ENCODE measurements at regions not wholly inside any gene's neighbourhood (a gene's known extent, or its start where the extent isn't known, plus 50 kb on each side); places are given as distances from the start of the nearest gene placed in this dataset.
"Not testable (repeated sequence)": the region's sequence is repeated elsewhere in the genome, so short reads cannot be mapped to it uniquely, and the experiment has no call there.

DNA sequence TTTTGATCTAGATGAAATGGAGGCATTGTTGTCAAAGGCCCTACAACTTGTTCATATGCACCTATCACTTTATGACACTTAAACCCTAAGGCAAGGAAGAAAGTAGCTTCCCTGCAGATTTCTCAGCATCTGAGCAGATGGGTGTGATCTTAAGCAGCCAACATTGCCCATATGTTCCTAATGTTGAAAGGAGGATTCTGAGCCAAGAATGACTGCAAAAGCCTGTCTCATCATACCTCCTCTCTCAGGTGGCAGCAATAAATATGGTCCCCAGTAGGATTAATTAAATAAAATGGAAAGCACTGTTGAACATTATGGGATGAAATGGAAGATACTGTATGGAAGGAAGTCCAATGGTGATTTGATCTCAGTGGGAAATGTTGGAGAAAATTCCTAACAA, 538.1 kb upstream of the MAN1A1 start:
- DNase-seq (no peak), ATAC-seq (no peak)
- intact Hi-C loops (cut with micrococcal nuclease) = no loop called here

DNA sequence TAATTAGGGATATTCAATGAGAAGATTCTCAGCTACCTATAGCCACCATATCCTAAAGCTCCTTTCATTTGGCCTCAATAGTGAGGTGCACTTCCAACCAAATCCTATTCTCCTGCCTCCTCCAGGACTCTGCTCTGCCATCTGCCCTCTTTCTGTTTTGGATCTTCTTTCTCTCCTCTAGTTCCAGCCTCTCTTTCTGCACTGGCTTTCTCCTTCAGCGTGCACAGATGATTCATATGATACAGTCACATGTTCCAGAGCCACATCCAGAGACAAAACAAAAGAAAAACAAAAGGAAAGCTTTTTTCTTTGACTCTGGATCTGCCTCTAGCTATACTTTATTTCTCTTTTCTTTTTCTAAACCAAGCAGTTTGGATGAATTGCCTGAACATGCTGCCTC, 531.9 kb upstream of the MAN1A1 start:
- no peak for ATAC-seq
- intact Hi-C loops (cut with micrococcal nuclease) = no loop called here
- no peak for DNase-seq

DNA sequence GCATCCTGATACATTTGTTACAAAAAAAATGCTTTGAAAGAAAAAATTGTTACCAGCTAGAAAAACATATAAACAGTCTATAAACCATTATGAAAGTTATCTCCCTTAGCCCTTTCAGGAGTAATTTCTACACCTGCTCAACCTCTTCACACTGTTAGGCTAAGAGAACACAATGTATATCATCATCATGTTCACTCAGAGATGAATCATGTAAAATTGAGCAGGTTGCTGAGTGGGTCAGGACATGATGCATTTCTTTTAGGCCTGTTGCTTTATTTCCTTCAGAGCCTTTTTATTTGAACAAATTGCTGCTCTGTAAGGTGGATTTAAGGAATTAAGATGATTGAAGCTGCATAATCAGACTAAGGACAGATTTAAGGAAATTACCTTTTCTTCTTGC, 531.3 kb upstream of the MAN1A1 start:
- DNase-seq (no peak), ATAC-seq (no peak)
- intact Hi-C loops (cut with micrococcal nuclease) = no loop called here

DNA sequence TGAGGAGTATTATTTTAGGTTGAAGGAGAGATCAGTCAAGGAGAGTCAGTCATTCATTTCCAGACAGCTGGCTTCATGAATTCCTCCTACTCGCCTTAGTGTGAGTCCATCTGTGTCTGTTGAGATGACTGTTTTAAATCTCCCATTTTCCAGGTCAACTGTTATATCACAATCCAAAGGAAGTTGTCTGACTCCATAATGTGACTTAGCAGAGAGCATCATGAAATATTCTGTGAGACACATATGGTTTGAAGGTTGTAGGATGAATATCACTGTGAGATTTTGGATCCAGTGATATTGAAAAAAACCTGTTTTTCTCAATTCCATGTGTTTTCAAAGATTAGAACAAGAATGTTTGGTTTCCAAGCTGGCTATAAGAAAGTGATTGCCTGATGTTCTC, 530.2 kb upstream of the MAN1A1 start:
- intact Hi-C loops (cut with micrococcal nuclease) = no loop called here
- DNase-seq (no peak), ATAC-seq (no peak)

DNA sequence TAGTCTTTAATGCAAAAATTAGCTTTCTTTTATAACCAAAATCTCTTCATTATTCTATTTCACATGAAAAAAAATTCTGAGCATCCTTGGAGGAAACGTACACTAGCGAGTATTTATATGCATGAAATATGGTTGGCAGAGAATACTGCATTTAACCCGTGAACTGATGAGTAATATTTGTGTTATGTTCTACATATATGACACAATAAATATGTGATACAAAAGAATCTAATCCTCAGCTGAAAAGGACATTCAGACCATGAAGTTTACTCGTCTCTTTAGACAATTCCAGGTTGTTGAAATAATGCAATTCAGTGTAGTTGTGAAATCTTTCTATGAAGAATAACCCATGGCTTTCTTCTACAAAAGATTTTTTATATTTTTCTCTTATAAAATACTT, 524.8 kb upstream of the MAN1A1 start:
- no peak for DNase-seq
- intact Hi-C loops (cut with micrococcal nuclease) = no loop called here
- ATAC-seq = no peak

DNA sequence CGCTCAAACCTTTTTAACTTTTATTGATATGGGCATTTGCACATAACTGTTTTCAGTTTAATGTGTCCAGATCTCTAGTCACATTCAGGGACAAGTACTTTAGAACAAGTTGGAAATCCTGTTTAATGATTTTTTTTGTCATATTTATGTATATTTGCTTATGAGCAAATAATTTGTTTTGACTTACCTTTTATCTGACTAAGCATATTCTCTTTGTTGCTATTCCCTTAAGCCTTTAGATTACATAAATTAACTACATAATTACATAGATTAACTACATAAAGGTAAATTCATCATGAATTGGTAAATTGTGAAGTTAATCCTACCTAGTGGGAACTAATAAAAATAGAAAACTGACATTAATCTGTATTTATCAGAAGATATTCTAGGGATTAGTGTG, 523.5 kb upstream of the MAN1A1 start:
- DNase-seq (no peak), ATAC-seq (no peak)
- intact Hi-C loops (cut with micrococcal nuclease) = no loop called here

DNA sequence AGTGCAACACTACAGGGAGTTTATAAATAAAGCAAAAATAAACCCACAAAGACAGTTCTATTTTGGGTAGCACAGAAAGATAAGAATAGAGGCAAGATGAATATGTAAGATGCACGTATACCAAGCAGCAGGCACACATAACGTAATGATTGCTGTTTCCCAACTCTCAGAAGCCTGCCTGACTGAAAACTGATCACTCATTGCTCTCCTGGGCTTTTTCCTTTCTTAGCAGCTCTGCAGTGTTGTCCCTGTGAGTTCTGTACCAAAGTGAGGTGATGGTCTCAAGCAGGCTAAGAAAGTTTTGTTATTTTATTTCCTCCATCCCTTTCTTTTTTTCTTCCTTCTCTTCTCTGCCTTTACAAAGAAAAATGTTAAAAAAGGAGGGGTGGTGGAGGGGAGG, 522.0 kb upstream of the MAN1A1 start:
- DNase-seq (no peak), ATAC-seq (no peak)
- intact Hi-C loops (cut with micrococcal nuclease) = no loop called here

DNA sequence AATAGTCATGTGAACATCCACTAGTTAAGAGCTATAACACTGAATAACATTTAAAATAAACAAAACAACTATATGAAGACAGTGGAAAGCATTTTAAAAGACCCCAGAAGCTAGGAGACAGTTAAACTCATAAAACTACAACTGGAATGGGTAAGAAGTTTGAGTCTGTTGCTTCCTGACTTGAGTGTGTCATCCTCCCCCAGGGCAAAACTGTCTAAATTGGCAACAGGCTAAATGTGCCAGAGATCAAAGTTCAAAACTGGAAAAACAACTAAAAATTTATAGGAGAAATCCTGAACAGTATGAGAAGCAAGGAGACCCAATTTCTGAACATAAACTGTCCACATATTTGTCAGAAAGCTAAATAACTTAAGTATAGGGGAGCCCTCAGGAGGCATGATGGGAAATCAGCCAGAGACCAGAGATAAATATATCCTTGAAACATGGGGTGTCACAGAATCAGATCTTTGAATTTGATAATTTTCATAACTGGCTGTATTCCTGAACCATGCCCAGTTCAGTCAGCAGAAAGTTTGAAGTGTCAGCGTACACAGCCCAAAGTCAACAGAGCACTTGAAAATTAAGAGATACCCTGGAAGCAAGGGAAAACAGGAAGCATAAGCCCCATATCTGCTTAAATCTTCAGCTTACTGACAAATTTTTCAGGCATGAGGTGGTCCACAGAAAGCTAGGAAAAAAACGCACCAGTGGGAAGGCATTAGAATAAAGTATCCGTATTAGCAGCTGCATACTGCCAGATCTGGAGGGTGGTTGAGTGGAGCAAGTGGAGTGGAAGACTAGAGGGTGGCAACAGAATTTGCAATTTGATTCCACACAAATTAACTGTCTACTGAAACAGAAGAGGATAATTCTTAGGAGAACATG, 516.1 kb upstream of the MAN1A1 start:
- DNase-seq = no peak
- no peak for ATAC-seq
- intact Hi-C loops (cut with micrococcal nuclease) = no loop called here

DNA sequence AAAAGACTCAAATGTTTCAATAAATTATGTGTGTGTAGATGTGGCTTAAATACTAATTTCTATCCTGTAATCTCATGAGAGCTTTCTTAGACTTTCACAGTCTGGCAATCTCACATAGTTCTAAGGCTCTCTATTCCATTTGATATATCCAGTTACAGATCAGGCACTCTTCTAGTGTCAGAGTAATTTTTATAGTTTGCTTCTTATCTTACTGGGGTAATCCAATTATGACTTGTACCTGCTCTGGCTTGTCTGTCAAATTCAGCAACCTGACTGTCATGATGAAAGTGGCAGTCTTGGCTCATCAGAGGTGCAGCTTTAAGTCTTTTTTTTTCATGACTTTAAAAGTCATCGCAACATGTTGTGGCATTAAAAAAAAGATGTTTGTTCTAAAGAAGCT, 513.2 kb upstream of the MAN1A1 start:
- DNase-seq (no peak), ATAC-seq (no peak)
- intact Hi-C loops (cut with micrococcal nuclease) = no loop called here

DNA sequence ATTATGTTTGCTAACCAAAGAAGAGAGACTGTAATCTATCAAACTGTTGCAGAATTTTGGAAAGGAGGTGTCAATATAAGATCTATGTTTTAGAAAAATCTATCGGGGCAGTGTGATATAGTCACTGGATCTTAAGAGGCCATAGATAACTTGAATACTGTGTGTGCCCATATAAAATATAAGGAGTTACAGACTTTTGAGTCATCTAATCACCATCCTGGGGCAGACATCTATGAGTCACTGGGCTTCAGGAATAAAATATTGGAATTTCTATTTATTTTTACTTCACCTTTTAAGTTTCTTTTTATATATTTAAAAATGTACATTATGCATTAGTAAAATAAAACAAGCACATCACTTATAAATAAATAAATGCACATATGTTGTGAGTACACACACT, 509.3 kb upstream of the MAN1A1 start:
- no peak for DNase-seq
- intact Hi-C loops (cut with micrococcal nuclease) = no loop called here
- ATAC-seq = no peak

DNA sequence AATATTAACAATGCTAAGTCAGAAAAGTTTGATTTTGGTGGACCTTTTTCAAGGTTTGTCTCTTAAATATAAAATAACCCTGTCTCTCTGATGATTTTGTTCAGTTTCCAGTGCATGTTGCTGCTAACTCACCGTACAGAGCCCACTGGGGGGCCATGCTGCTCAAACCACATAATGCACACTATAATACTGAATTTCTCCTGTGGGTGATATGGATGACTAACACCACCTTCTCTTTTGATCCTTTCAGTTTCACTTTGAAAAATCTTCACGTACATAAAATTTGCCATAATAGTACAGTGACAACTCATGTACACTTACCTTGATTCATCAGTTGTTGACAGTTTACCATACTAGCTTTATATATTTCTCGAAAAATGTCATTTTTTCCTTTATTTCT, 506.6 kb upstream of the MAN1A1 start:
- DNase-seq = no peak
- intact Hi-C loops (cut with micrococcal nuclease) = no loop called here
- no peak for ATAC-seq

DNA sequence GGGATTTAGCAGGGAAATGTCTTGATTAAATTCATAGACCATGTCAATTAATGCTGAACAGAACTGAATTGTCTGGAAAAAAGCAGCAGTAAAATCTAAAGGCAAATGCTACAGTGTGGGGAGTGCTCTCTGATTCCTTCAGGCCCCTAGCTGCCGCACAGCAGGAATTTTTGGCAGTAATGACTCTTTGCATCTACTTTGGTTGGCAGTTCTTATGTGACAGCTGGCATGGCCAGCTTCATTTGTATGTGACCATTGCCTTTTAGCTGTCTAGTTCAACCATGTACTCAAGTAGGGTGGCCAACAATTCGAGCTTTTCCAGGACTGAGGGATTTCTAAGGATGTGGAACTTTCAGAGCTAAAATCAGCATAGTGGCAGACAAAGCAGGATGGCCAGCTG, 499.1 kb upstream of the MAN1A1 start:
- ATAC-seq (no peak), DNase-seq (no peak)
- intact Hi-C loops (cut with micrococcal nuclease) = no loop called here

DNA sequence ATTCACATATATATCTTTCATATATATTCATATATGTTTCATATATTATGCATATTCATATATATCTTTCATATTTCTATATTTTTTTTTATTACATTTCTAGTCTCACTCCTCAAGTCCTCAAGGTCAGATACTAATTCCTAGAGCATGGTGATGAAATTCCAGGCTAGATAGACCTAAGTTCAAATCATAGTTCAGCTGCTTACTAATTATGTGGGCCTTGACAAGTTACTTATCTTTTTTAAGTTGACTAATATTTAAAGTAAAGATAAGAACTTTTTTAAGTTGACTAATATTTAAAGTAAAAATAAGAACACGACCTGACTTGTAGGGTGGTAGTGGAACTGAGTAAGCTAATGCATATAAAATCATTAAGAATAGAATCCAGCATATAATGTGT, 495.6 kb upstream of the MAN1A1 start:
- DNase-seq (no peak), ATAC-seq (no peak)
- intact Hi-C loops (cut with micrococcal nuclease) = no loop called here

DNA sequence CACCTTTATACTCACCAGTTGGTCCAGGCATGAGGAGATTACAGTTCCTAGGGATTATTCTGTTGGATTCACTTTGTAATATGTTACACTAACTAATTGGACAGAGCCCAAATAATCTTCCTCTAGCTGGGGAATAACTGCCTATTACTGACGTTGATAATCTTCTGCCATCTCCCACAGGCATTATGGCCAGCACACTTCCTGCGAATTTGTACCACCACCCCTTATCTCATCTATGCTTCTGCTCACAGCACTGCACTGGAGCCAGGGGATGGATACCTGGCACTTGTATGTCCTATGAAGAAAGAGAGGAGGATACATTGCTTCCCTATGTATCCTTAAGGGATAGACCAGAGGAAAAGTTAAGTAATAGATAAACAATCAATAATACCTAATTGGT, 494.8 kb upstream of the MAN1A1 start:
- no peak for ATAC-seq
- intact Hi-C loops (cut with micrococcal nuclease) = no loop called here

DNA sequence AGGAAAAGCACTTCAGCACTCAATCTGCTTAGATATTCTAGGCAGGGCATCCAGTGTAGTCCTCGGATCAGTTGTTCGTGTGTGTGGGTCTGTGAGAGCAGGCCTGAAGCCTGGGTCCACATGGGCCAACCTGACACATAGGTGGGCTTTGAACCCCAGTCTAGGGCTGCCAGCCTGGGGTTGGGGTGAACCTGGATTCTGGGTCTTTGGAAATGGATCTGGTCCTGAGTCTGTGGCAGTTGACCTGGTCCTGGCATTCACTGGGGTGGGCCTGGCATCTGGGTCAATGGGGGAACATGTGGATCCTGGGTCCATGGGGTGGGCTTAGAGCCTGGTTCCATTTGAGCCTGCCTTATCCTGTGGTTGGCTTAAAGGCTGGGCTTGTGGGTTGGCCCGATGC, 492.6 kb upstream of the MAN1A1 start:
- ATAC-seq (no peak), DNase-seq (no peak)
- intact Hi-C loops (cut with micrococcal nuclease) = no loop called here

More for the DNA sequence above, 494.8 kb upstream of the MAN1A1 start:
- DNase-seq = no peak

DNA sequence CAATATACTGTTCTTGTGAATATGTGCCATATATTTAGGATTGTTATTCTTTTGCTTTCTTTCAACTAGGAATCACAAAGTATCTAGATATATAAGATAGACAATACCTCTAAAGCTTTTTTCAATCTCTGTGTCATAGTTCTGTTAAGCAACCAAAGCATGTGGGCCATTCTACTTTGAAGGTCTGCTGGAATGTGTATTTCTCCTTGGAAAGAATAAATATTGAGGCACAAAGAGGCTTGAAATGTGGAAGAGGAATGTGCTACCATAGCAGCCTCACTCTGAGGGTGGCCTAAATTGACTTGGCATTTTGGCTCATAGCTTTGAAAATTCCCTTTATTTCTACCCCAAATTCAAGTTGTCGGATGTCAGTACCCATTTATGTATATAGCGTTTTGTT, 488.5 kb upstream of the MAN1A1 start:
- no peak for ATAC-seq
- intact Hi-C loops (cut with micrococcal nuclease) = no loop called here
- DNase-seq = no peak

DNA sequence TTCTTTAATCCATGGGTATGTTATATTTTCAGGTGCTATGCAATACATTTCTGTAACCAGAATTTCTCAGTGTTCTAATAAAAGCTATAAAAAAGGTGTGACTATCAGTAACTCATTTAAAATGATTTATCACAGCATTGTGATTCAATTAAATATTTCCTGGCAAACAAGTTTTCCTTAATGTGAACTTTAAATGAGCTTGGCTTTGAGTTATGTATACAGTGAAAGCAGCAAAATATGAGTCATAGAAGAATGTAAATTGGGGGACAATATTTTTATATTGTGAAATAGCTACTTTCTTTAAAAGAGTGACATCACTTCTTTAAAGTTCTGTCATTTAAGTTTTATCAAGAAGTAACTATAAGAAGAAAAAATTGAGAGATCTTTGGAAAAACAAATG, 484.9 kb upstream of the MAN1A1 start:
- no peak for DNase-seq
- intact Hi-C loops (cut with micrococcal nuclease) = no loop called here
- no peak for ATAC-seq

DNA sequence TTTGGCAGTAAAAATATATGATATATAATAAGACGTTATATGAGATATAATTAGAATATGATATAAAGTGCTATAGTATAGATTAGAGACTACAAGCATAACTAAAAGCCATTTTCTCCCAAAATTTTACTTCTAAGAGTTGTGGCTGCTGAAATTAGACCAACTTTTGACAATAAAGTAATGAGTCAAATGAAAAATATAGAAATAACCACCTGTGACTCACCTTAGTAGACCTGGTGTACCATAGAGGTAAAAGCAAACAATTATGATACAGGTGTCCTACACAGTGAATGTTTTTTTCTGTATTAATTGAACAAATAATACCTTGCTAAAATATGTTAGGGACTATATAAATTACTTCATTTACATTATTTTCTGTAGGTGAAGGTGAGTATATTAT, 482.9 kb upstream of the MAN1A1 start:
- intact Hi-C loops (cut with micrococcal nuclease) = no loop called here
- DNase-seq (no peak), ATAC-seq (no peak)

DNA sequence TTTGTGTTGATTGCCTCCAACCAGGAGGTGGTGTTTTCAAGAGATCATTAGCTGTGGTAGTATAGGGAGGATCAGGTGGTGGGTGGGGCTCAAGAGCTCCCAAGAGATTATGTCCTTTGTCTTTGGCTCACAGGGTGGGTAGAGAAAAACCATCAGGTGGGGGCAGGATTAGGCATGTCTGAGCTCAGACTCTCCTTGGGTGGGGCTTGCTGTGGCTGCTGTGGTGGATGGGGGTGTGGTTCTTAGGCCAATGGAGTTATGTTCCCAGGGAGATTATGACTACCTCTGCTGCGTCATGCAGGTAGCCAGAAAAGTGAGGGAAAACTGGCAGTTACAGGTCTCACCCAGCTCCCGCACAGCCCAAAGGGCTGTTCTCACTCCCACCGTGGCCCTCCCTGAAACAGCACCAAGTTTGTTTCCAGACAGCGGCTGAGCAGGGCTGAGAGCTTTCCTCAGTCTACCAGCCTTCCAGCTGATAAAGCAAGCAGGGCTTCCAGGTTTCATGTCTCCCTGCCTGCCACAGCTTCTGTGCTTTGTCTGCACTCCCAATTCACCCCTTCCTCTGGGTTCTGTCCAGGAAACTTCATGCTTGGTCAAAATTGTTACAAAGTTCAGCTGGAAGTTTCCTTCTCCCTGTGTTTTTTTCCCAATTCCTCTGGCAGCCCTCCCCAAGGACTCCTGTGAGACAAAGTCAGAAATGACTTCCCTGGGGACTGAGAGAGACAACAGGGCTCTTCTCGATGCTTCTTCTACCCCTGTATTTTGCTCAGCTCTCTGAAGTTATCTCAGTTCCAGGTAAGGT, 481.1 kb upstream of the MAN1A1 start:
- DNase-seq = no peak
- no peak for ATAC-seq
- intact Hi-C loops (cut with micrococcal nuclease) = no loop called here

DNA sequence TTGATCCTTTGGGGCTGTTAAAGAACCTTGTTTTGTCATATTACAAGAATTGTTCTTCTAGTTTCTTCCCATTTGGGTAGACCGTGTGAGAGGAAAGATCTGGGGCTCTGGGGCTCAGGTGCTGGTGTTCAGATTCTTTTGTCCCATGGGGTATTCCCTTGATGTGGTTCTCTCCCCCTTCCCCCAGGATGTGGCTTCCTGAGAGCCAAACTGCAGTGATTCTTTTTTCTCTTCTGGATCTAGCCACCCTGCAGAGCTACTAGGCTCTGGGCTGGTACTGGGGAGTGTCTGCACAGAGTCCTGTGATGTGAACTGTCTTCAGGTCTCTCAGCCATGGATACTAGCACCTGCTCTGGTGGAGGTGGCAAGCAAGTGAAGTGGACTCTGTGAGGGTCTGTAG, 480.5 kb upstream of the MAN1A1 start:
- DNase-seq = no peak
- ATAC-seq = no peak
- intact Hi-C loops (cut with micrococcal nuclease) = no loop called here

DNA sequence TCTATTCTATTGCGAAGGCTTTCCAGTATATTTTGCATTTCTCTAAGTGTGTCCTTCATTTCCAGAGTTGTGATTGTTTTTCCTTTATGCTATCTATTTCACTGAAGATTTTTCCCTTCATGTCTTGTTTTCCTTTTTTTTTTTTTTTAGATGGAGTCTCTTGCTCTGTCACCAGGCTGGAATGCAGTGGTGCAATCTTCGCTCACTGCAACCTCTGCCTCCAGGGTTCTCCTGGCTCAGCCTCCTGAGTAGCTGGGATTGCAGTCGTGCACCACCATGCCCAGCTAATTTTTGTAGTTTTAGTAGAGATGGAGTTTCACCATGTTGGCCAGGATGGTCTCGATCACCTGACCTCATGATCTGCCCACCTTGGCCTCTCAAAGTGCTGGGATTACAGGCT, 479.9 kb upstream of the MAN1A1 start:
- DNase-seq; intact Hi-C loops (cut with micrococcal nuclease); ATAC-seq: not testable (repeated sequence)
